ENCODE measurements at regions not wholly inside any gene's neighbourhood (a gene's known extent, or its start where the extent isn't known, plus 50 kb on each side); places are given as distances from the start of the nearest gene placed in this dataset.

DNA sequence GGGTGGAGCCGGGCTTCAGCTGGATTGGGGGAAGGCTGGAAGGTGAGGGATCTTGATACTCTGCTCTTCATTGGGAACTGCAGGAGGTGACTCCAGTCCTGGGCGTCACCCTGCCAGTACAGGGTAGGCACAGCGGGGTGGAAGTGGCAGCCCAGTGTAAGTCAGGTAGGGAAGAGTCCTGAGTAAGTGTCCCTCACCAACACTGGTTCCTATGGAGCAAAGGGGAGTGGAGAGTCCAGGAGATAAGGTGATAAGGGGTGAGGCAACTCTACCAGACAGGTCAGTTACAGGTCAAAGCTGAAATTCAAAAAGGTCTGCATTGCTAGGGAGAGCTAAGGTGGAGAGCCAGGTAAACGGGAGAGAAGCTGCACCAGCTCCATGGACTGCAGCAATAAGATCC lies 145.6 kb upstream of the NFE2L3 start:
- DNase-seq (ENCODE audit: low spot score) (no peak), ATAC-seq (ENCODE audit: low FRiP score) (no peak)
- TF ChIP-seq, protein P1, sequence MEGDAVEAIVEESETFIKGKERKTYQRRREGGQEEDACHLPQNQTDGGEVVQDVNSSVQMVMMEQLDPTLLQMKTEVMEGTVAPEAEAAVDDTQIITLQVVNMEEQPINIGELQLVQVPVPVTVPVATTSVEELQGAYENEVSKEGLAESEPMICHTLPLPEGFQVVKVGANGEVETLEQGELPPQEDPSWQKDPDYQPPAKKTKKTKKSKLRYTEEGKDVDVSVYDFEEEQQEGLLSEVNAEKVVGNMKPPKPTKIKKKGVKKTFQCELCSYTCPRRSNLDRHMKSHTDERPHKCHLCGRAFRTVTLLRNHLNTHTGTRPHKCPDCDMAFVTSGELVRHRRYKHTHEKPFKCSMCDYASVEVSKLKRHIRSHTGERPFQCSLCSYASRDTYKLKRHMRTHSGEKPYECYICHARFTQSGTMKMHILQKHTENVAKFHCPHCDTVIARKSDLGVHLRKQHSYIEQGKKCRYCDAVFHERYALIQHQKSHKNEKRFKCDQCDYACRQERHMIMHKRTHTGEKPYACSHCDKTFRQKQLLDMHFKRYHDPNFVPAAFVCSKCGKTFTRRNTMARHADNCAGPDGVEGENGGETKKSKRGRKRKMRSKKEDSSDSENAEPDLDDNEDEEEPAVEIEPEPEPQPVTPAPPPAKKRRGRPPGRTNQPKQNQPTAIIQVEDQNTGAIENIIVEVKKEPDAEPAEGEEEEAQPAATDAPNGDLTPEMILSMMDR (IDR thresholded peaks at IDR 0.05) = no peak

DNA sequence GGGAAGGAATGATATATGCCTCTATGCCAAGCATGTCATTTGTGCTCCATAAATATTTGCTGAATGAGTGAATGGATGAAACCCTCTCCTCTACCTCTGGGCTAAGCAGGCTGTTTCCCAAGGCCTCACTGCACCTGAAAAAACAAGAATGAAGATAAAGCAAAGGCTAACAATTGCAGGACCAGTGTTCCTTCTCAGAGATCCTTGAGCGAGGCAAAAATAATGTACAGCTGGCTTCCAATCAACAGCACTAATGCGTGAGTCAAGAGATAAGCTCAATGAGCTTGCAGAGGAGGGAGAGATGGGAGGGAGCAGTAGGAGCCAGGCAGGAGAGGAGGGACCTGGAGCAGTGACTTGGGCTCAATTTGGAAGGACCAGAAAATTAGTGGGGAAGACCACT lies 144.5 kb upstream of the NFE2L3 start:
- TF ChIP-seq, protein P1 (IDR thresholded peaks at IDR 0.05) = no peak
- no peak for DNase-seq (ENCODE audit: low spot score)
- no peak for ATAC-seq (ENCODE audit: low FRiP score)

DNA sequence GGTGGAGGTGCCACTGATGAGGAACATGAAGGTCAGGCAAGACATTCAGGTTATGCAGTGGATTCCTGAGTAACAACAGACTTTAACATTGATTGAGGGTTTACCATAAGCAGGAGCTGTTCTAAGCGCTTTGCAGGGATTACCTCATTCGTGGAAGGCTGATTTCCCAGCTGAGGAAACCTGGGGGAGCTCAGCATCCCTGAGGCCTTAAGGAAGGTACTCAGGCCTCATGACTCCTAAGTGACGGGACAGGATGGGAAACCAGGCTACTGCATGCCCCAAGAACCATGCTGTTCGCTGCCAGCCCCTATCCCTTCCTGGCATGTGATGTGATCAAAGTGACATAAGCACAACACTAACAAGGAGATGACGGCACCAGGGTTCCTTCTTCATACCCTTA lies 143.6 kb upstream of the NFE2L3 start:
- no peak for DNase-seq (ENCODE audit: low spot score)
- TF ChIP-seq, protein P1 (IDR thresholded peaks at IDR 0.05) = no peak
- ATAC-seq (ENCODE audit: low FRiP score) = no peak

DNA sequence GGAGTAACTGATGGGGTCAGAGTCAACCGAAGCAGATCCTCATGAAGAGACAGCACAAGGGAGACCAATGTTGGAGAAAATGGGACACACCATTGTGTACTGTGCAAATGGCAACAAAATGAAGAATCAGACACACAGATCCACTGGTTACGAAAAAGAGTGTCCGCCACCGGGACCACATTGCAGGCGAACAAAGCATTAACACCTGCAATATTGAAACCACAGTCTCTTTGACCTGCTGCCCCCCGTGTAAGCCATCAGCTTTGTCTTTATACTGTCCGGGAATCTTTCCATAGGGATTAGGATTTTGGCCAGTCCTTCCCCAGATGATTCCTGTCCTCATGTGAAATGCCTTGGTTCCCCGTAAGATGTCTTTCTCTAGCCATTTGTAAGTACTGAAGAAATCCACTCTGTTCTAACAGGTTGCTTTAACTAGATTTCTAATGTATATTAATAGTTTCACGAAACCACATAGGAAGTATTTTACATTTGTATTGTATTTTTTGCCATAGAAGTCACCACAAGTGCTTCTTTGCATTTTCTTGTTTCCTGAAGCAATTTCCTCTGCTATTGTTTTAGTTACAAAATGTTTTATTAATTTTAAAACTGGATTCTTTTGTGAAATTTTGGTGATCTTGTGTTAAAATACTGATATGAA lies 140.8 kb upstream of the NFE2L3 start:
- ATAC-seq (ENCODE audit: low FRiP score) = no peak
- no peak for DNase-seq (ENCODE audit: low spot score)
- TF ChIP-seq, protein P1 (IDR thresholded peaks at IDR 0.05) = no peak

DNA sequence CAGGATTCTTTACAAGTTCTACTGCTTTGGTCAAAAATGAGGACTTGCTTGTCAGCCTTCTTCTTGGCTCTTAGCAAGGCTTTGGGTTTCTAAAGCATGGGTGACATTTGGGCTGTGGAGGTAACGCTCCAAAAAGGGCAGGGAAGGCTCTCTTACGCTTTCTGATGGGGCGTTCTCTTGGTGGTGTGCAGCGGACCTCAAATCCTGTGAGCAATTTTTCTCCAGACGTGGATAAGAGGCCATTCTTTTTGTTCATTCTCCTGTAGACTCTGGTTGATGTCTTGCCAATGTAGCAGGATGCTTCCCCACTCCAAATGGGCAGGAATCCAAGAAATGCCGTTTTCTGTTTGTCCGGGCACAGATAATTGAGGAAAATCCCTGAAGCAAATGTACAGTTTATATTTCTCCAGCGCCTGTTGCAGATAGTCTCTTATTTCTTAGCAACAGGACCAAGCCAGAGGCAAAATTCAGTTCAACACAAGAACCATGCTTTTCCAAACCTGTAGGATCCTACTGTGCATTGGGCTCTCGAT lies 138.4 kb upstream of the NFE2L3 start:
- no peak for DNase-seq (ENCODE audit: low spot score)
- TF ChIP-seq, protein P1 (IDR thresholded peaks at IDR 0.05) = no peak
- no peak for ATAC-seq (ENCODE audit: low FRiP score)

DNA sequence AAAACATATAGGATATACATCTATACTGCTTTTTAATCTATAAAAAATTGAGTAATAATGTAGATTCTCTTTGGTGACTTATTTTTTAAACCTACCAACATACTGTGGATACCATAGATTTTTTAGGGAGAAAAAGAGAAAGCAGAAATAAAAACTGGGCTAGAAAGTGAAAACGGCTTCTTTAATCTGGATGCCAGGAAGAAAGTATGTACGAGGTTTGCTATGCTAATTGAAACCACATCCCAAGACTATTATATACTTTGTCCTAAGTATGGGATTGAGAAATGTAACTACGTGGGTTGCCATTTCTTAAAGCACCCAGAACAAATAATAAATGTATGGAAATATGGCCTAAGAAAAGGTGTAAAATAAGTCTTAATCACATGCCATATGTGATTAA lies 129.0 kb upstream of the NFE2L3 start:
- TF ChIP-seq, protein P1 (IDR thresholded peaks at IDR 0.05) = no peak
- DNase-seq (ENCODE audit: low spot score) (no peak), ATAC-seq (ENCODE audit: low FRiP score) (no peak)

DNA sequence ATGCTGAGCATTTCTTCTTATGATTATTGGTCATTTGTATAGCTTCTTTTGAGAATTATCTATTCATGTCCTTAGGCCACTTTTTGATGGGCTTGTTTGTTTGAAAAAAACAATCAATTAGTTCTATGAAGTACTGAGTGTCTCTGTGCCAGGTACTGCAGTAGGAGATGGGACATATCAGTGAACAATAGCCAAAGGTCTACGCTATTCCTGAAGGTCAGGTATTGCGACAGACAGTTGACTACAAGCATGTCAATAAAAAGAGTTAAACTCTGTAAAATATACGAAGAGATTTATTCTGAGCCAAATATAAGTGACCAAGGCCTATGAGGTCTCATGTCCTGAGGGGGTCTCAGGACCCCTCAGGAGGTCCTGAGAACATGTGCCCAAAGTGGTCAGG lies 122.1 kb upstream of the NFE2L3 start:
- no peak for ATAC-seq (ENCODE audit: low FRiP score)
- TF ChIP-seq, protein P1 (IDR thresholded peaks at IDR 0.05) = no peak

More for the DNA sequence above, 122.1 kb upstream of the NFE2L3 start:
- no peak for DNase-seq (ENCODE audit: low spot score)
